IPS DF 6.9 (cell line): ENCODE measurements at regions not wholly inside any gene's neighbourhood (a gene's known extent, or its start where the extent isn't known, plus 50 kb on each side); places are given as distances from the start of the nearest gene placed in this dataset.

Experiments used
- DNase-seq: peaks from one replicate; pipeline ENCODE4 v3.0.0-alpha.2; 2013; ENCODE audit warnings: low read depth, low spot score
- H3K27ac ChIP-seq: one replicate; pipeline ENCODE4 v1.5.1; 2013; ENCODE audit warnings: low read length, control low read depth
- H3K27me3 ChIP-seq: 2 replicates; pipeline ENCODE4 v1.6.1; 2013; ENCODE audit warnings: mild to moderate bottlenecking, low read length; ENCODE audit not compliant: control insufficient read depth, insufficient read depth
- H3K36me3 ChIP-seq: 2 replicates; pipeline ENCODE4 v1.6.1; 2013; ENCODE audit warnings: low read length; ENCODE audit not compliant: control insufficient read depth, insufficient read depth
- H3K4me1 ChIP-seq: 2 replicates; pipeline ENCODE4 v1.6.1; 2013; ENCODE audit warnings: low read length; ENCODE audit not compliant: control insufficient read depth, insufficient read depth
- H3K4me3 ChIP-seq: 2 replicates; pipeline ENCODE4 v1.5.1; 2013; ENCODE audit warnings: mild to moderate bottlenecking, low read length
- H3K9me3 ChIP-seq: 2 replicates; pipeline ENCODE4 v1.6.1; 2013; ENCODE audit warnings: low read length, inconsistent platforms; ENCODE audit not compliant: control insufficient read depth, insufficient read depth
- WGBS: extraction: QIAGEN DNeasy Blood & Tissue Kit; methylation state at CpG from one replicate; pipeline ENCODE4 v1.1.7; 2013; ENCODE audit warnings: mixed read lengths, missing lambda C conversion rate; ENCODE audit not compliant: insufficient read length, insufficient coverage; 5-methylcytosine and 5-hydroxymethylcytosine counted together

GRCh38 chr4:184289179-184289535 lies 71.5 kb upstream of the ENPP6 start:
- H3K4me1 ChIP-seq, result peaks cover 4% of the 10 kb centered on the region; the same call in 1 of the 2 replicates
- no peaks in the 10 kb centered on the region for H3K36me3 ChIP-seq
- H3K4me3 ChIP-seq, result no peak overlapping the region
- no peak overlapping the region for H3K27ac ChIP-seq
- no peaks in the 10 kb centered on the region for H3K27me3 ChIP-seq
- H3K9me3 ChIP-seq, result no peaks in the 10 kb centered on the region
- DNase-seq, result no peak
- WGBS, result no CpG with 5 or more reads among the region's 3 CpGs

GRCh38 chr4:184288451-184289178 lies 70.9 kb upstream of the ENPP6 start:
- peaks cover 5% of the 10 kb centered on the region for H3K4me1 ChIP-seq
- no peaks in the 10 kb centered on the region for H3K9me3 ChIP-seq
- H3K4me3 ChIP-seq, result no peak overlapping the region
- no peaks in the 10 kb centered on the region for H3K27me3 ChIP-seq
- WGBS, result no CpG with 5 or more reads among the region's 14 CpGs
- H3K27ac ChIP-seq, result no peak overlapping the region
- H3K36me3 ChIP-seq, result no peaks in the 10 kb centered on the region
- DNase-seq, result no peak

GRCh38 chr4:184287697-184288255 lies 70.1 kb upstream of the ENPP6 start:
- no peak for DNase-seq
- no CpG with 5 or more reads among the region's 5 CpGs for WGBS
- no peak overlapping the region for H3K4me3 ChIP-seq

GRCh38 chr4:184286358-184286757 lies 68.7 kb upstream of the ENPP6 start:
- Histone ChIP-seq H3K27ac (no peak overlapping the region), H3K27me3 (no peaks in the 10 kb centered on the region), H3K9me3 (no peaks in the 10 kb centered on the region), H3K4me1 (peaks cover 5% of the 10 kb centered on the region), H3K36me3 (no peaks in the 10 kb centered on the region), H3K4me3 (no peak overlapping the region)
- no peak for DNase-seq
- no CpG with 5 or more reads among the region's 4 CpGs for WGBS

More at GRCh38 chr4:184287697-184288255, 70.1 kb upstream of the ENPP6 start:
- Histone ChIP-seq H3K36me3 (no peaks in the 10 kb centered on the region), H3K9me3 (no peaks in the 10 kb centered on the region), H3K27ac (no peak overlapping the region), H3K4me1 (peaks cover 5% of the 10 kb centered on the region), H3K27me3 (no peaks in the 10 kb centered on the region)

DNA sequence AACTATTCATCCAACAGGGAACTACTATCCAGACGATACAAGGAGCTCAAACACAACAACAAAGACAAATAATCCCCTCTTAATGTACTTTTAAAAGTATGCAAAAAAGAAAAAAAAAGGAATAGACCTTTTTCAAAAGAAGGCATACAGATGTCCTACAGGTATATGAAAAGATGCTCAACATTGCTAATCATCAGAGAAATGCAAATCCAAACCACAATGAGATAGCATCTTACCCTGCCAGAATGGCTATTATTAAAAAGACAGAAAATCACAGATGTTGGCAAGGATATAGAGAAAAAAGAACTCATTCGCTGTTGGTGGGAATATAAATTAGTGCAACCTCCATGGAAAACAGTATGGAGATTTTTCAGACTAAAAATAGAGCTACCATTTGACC lies 67.1 kb upstream of the ENPP6 start:
- Histone ChIP-seq H3K9me3 (no peaks in the 10 kb centered on the region), H3K4me3 (no peak overlapping the region)

DNA sequence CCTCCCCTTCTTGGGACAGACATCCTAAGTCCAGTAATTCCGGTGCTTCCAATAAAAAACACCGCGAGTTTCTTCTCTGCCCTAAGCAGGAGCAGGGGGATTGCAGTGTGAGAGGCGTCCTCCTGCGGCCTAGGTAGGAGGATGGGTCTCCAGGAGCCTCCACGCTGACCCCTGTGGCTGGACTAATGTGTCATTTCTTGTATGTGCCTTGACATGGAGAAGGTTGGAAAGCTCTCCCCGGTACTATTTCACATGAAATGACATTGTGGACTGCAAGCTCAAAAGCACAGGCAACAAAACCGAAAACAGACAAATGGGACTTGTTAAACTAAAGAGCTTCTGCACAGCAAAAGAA lies 66.6 kb upstream of the ENPP6 start:
- H3K4me3 ChIP-seq, result no peak overlapping the region
- no peaks in the 10 kb centered on the region for H3K36me3 ChIP-seq
- WGBS, result no CpG with 5 or more reads among the region's 8 CpGs
- no peak overlapping the region for H3K27ac ChIP-seq
- no peaks in the 10 kb centered on the region for H3K9me3 ChIP-seq
- no peak for DNase-seq
- no peaks in the 10 kb centered on the region for H3K27me3 ChIP-seq
- H3K4me1 ChIP-seq, result peaks cover 5% of the 10 kb centered on the region

More for the DNA sequence above, 67.1 kb upstream of the ENPP6 start:
- H3K4me1 ChIP-seq, result peaks cover 5% of the 10 kb centered on the region
- no peak overlapping the region for H3K27ac ChIP-seq
- no peaks in the 10 kb centered on the region for H3K27me3 ChIP-seq
- no CpG with 5 or more reads among the region's 2 CpGs for WGBS
- H3K36me3 ChIP-seq, result no peaks in the 10 kb centered on the region
- DNase-seq, result no peak

DNA sequence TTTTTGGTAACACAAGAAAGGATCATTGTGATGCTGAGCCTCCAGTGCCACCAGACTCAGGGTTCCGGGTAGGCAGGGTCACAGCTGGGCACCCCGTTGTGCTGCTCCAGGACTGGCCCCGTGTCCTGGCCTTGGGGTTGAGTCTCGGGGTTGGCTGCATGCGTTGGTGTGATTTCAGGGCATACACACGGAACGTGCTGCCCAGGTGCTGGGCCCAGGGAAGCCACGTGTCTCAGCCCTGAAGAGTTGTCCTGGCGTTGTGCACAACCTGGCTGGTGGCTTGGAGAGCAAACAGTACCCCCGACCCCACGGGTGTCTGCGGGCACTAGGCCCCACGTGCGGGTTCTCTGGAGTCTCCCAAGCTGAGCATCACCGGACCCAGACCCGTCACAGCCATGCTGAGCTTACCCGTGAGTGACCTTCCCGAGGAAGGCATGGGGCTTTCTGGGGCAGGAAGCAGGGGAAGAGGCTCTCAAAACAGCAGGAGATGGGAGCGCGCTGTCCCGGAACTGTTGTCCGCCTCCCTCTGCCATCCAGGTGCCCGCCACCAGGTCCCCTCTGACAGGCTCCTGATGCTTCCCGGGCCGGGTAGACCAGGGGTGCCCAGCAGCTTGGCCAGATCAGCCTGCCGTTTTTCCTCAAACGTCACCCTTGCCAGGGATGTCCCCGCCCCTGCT lies 66.1 kb upstream of the ENPP6 start:
- DNase-seq, result no peak
- Histone ChIP-seq H3K9me3 (no peaks in the 10 kb centered on the region), H3K4me1 (peaks cover 3% of the 10 kb centered on the region), H3K27ac (no peak overlapping the region), H3K36me3 (no peaks in the 10 kb centered on the region), H3K27me3 (no peaks in the 10 kb centered on the region), H3K4me3 (no peak overlapping the region)
- no CpG with 5 or more reads among the region's 28 CpGs for WGBS

DNA sequence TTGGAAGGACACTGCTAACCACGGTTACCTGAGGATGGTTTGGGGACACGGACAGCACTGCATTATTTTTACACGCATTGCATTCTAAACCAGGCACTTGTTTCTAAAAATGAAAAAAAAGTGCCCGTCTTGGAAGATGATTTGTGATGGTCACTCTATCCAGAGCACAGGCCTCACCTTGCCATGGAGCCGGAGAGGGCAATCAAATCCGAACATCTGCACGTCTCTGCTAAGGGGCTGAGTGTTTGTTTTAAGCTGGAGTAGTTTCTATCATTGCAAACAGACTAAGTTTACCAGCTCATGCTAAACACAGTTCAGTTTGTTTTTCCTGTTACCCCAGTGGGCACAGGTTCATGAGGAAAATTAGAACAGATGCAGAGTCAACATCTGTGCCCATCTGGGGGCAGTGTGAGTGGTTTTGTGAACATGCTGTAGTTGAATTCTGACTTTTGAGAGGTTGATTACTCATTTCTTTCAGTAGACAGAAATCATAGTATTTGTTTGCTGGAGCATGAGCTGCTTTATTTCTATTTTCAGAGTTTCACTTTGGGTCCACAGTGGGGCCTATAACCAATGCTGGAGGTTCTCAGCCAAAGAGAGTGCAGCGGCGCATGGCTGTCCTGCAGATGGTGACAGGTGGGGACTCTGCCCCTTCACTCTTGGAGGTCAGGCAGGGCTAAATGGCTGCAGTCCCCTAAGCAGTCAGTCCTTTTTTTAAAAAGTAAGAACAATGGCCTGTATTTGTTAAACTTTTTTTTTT lies 65.4 kb upstream of the ENPP6 start:
- H3K27ac ChIP-seq, result no peak overlapping the region
- no peaks in the 10 kb centered on the region for H3K9me3 ChIP-seq
- no peaks in the 10 kb centered on the region for H3K36me3 ChIP-seq
- DNase-seq, result no peak
- no CpG with 5 or more reads among the region's 9 CpGs for WGBS
- H3K27me3 ChIP-seq, result no peaks in the 10 kb centered on the region
- H3K4me3 ChIP-seq, result no peak overlapping the region
- H3K4me1 ChIP-seq, result peaks cover 3% of the 10 kb centered on the region

DNA sequence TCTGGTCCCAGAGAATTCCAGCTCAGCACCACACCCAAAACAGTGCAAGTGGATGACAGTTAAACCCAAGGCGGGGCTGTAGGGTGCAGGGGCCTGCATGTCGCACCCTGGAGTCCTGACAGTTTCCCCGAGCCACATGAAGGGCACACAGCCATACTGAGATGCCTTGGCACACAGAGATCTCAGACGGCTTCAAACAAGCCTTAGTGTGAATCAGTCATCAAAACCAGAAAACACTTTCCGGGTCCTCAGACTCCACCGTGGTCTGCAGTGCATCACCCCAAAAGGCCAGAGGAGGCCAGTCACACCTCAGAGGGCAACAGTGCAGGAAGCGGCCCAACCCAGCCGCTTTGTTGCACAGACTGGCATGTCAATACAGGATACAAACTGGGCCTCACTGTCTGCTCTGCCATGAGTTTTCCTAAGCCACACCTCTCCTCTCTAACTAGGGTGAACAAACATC lies 64.6 kb upstream of the ENPP6 start:
- Histone ChIP-seq H3K9me3 (no peaks in the 10 kb centered on the region), H3K4me3 (no peak overlapping the region), H3K27ac (no peak overlapping the region), H3K36me3 (no peaks in the 10 kb centered on the region), H3K27me3 (no peaks in the 10 kb centered on the region), H3K4me1 (peaks cover 1% of the 10 kb centered on the region; the same call in 1 of the 2 replicates)
- WGBS, result no CpG with 5 or more reads among the region's 8 CpGs
- DNase-seq, result no peak
